Neural progenitor cell (in vitro differentiated cells): ENCODE measurements at regions not wholly inside any gene's neighbourhood (a gene's known extent, or its start where the extent isn't known, plus 50 kb on each side); places are given as distances from the start of the nearest gene placed in this dataset.
A peak's percentile ranks its signal among the peaks of the same experiment; 100 is the strongest.

Source experiments
- DNase-seq: peaks from one replicate; pipeline ENCODE4 v3.0.0-alpha.2; 2016; ENCODE audit warnings: low spot score
- H2AFZ ChIP-seq: fragments of 200-600 bp; sonication (generic); replicated peaks from 2 replicates; pipeline ENCODE4 v1.6.1; 2016; ENCODE audit warnings: antibody characterized with exemption
- H3F3A ChIP-seq: fragments of 200-600 bp; sonication (generic); 2 replicates; pipeline ENCODE4 v1.6.1; 2016; ENCODE audit warnings: antibody characterized with exemption, low read depth
- H3K27ac ChIP-seq: fragments of 200-600 bp; sonication (generic); 2 replicates; pipeline ENCODE4 v1.5.1; 2016; ENCODE audit warnings: mild to moderate bottlenecking
- H3K27me3 ChIP-seq: fragments of 200-600 bp; sonication (generic); 2 replicates; pipeline ENCODE4 v1.6.1; 2016; ENCODE audit warnings: mild to moderate bottlenecking, moderate library complexity
- H3K36me3 ChIP-seq: fragments of 200-600 bp; sonication (generic); 2 replicates; pipeline ENCODE4 v1.5.1; 2016
- H3K4me1 ChIP-seq: fragments of 200-600 bp; sonication (generic); 2 replicates; pipeline ENCODE4 v1.6.1; 2016; ENCODE audit warnings: mixed run types
- H3K4me2 ChIP-seq: fragments of 200-600 bp; sonication (generic); 2 replicates; pipeline ENCODE4 v1.6.1; 2016
- H3K4me3 ChIP-seq: fragments of 200-600 bp; sonication (generic); 2 replicates; pipeline ENCODE4 v1.5.1; 2016
- H3K79me2 ChIP-seq: fragments of 200-600 bp; sonication (generic); 2 replicates; pipeline ENCODE4 v1.6.1; 2016; ENCODE audit warnings: low read depth
- H3K9ac ChIP-seq: fragments of 200-600 bp; sonication (generic); 2 replicates; pipeline ENCODE4 v1.6.1; 2016
- H3K9me3 ChIP-seq: fragments of 200-600 bp; sonication (generic); 2 replicates; pipeline ENCODE4 v1.5.1; 2016; ENCODE audit warnings: low read depth
- H4K20me1 ChIP-seq: fragments of 200-600 bp; sonication (generic); 2 replicates; pipeline ENCODE4 v1.6.1; 2016; ENCODE audit warnings: low read depth
- H3K27ac Mint-ChIP-seq: 3 replicates; pipeline ENCODE4 v1.8.0; 2021; ENCODE audit warnings: mixed read lengths
- H3K27me3 Mint-ChIP-seq: 2 replicates; pipeline ENCODE4 v1.8.0; 2022; ENCODE audit warnings: low read depth, mild to moderate bottlenecking, inconsistent platforms, moderate library complexity, mixed read lengths; ENCODE audit not compliant: insufficient read depth
- H3K36me3 Mint-ChIP-seq: 3 replicates; pipeline ENCODE4 v1.8.0; 2021; ENCODE audit warnings: mixed read lengths
- H3K4me1 Mint-ChIP-seq: 3 replicates; pipeline ENCODE4 v1.8.0; 2021; ENCODE audit warnings: mixed read lengths
- H3K4me3 Mint-ChIP-seq: 3 replicates; pipeline ENCODE4 v1.8.0; 2021; ENCODE audit warnings: mild to moderate bottlenecking, moderate library complexity, mixed read lengths
- H3K9me3 Mint-ChIP-seq: 3 replicates; pipeline ENCODE4 v1.8.0; 2020; ENCODE audit warnings: mixed read lengths
- CTCF ChIP-seq: fragments of 200-600 bp; sonication (generic); IDR thresholded peaks from 2 replicates; pipeline ENCODE4 v1.5.1; 2017; ENCODE audit warnings: antibody characterized with exemption, mild to moderate bottlenecking
- EZH2 ChIP-seq: fragments of 200-600 bp; sonication (generic); IDR thresholded peaks from 2 replicates; pipeline ENCODE4 v1.6.1; 2017; ENCODE audit warnings: antibody characterized with exemption, mild to moderate bottlenecking, moderate library complexity
- EZH2phosphoT487 ChIP-seq: fragments of 200-600 bp; sonication (generic); IDR thresholded peaks from 2 replicates; pipeline ENCODE4 v1.6.1; 2017; ENCODE audit warnings: antibody characterized with exemption

GRCh38 chr2:181784556-181784955 is 104.2 kb upstream of the NEUROD1 start:
- no peak overlapping the region for H3K4me3 ChIP-seq
- H3K27me3 ChIP-seq: no peaks in the 10 kb centered on the region
- no peaks in the 10 kb centered on the region for H3F3A ChIP-seq
- H3K9me3 ChIP-seq: no peaks in the 10 kb centered on the region
- H3K4me2 ChIP-seq: no peak overlapping the region
- Mint-ChIP-seq H3K36me3 (no peaks in the 10 kb centered on the region), H3K4me1 (peaks cover 57% of the 10 kb centered on the region), H3K4me3 (no peak overlapping the region), H3K27ac (no peak overlapping the region), H3K27me3 (no peaks in the 10 kb centered on the region), H3K9me3 (peaks cover 2% of the 10 kb centered on the region)
- no peaks in the 10 kb centered on the region for H3K36me3 ChIP-seq
- no peaks in the 10 kb centered on the region for H3K79me2 ChIP-seq
- peaks cover 9% of the 10 kb centered on the region for H3K4me1 ChIP-seq
- no peak overlapping the region for H3K27ac ChIP-seq
- H2AFZ ChIP-seq: no peak overlapping the region
- TF ChIP-seq EZH2phosphoT487 (no peak), CTCF (no peak)
- H3K9ac ChIP-seq: no peak overlapping the region
- H4K20me1 ChIP-seq: no peaks in the 10 kb centered on the region
- no peak for DNase-seq

DNA sequence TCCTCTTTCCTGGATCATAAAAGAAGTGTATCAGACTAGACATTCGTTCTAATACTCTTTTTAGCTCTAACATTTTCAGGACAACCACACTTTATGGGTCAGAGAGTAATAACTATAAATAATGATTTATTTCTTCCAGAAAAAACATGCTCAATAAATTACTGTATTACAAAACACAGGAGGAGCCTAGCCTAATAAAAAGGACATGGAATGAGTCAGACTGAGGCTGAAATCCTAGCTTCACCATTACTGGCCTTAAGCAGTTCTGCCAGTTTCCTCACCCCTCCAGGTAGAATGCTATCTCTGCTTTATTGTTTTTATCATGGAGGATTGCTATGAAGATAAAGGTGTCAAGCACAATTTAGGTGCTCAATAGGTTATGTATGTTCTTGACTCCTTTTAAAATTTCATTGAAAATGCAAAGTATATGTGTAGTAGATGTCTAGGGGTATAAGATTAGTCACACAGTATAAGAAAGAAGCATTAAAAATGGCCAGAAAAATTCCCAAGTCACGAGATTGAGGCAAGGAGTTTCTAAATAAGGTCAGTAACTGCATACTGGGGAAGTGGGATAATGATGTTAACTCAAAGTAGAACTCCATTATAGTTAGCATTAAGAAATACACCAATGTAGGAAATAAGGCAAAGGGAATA is 105.5 kb upstream of the NEUROD1 start:
- no peaks in the 10 kb centered on the region for H3K36me3 Mint-ChIP-seq
- no peaks in the 10 kb centered on the region for H3K9me3 ChIP-seq
- no peaks in the 10 kb centered on the region for H4K20me1 ChIP-seq
- no peak overlapping the region for H2AFZ ChIP-seq
- no peak overlapping the region for H3K27ac ChIP-seq
- no peak overlapping the region for H3K4me3 ChIP-seq
- H3K79me2 ChIP-seq: no peaks in the 10 kb centered on the region
- peaks cover 2% of the 10 kb centered on the region for H3K9me3 Mint-ChIP-seq
- TF ChIP-seq EZH2phosphoT487 (no peak), CTCF (no peak), EZH2 (no peak)
- no peak overlapping the region for H3K9ac ChIP-seq
- H3K4me1 Mint-ChIP-seq: peaks cover 48% of the 10 kb centered on the region
- no peaks in the 10 kb centered on the region for H3K4me1 ChIP-seq
- H3K4me2 ChIP-seq: no peak overlapping the region
- no peak overlapping the region for H3K4me3 Mint-ChIP-seq
- H3K27ac Mint-ChIP-seq: no peak overlapping the region
- no peaks in the 10 kb centered on the region for H3K27me3 ChIP-seq
- DNase-seq: no peak
- no peaks in the 10 kb centered on the region for H3K36me3 ChIP-seq
- no peaks in the 10 kb centered on the region for H3K27me3 Mint-ChIP-seq
- no peaks in the 10 kb centered on the region for H3F3A ChIP-seq

DNA sequence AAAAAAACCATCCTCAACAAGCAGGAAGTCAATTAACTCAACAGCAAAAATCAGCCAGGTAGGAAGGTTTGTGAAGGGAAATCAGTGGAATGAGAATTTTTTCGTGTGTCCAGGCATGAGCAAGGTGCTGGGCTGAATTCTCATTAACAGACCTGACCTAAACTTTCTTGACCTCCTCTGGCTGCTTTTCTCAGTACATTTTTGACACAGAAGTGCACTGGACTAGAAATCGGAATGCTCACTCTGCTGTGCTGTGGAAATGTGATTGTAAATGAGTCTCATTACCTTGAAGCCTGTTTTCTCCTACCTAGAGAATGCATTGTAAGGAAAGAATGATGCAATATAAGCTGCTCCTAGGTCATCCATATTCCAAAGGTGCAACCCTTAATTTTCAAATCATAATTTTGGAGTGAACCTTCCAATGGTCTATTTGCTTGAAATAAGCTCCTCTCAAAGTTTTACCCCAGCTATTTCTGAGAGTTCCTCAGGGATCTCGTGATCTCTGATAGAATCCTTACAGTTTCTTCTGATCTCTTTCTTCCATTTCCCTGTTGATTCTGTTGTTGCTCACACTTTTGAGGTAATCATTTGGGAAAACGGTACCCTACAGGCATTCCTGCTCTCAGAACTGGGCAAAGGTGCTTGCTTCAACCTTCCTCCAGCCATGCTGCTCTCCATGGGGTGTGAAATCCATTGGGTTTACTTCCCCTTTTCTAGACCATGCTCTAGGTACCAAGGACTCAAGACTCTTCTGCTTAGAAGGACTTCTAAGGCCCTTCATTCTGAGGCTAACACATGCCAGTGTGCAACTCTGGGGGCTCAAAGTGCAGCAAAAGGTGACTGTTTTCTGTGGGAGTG is 104.9 kb upstream of the ITPRID2 start:
- Histone ChIP-seq H3F3A (no peaks in the 10 kb centered on the region), H2AFZ (no peak overlapping the region), H3K27ac (no peak overlapping the region), H3K36me3 (no peaks in the 10 kb centered on the region), H3K9ac (no peak overlapping the region), H3K79me2 (no peaks in the 10 kb centered on the region), H3K9me3 (no peaks in the 10 kb centered on the region), H3K27me3 (no peaks in the 10 kb centered on the region), H3K4me3 (no peak overlapping the region), H3K4me2 (no peak overlapping the region), H3K4me1 (no peaks in the 10 kb centered on the region), H4K20me1 (no peaks in the 10 kb centered on the region)
- TF ChIP-seq EZH2 (no peak), EZH2phosphoT487 (no peak), CTCF (no peak)
- Mint-ChIP-seq H3K9me3 (peaks cover 2% of the 10 kb centered on the region), H3K27me3 (no peaks in the 10 kb centered on the region), H3K4me3 (no peak overlapping the region), H3K4me1 (peaks cover 49% of the 10 kb centered on the region), H3K36me3 (no peaks in the 10 kb centered on the region), H3K27ac (peak overlapping the region; percentile 10)
- no peak for DNase-seq
